HepG2 (cell line): ENCODE measurements at regions not wholly inside any gene's neighbourhood (a gene's known extent, or its start where the extent isn't known, plus 50 kb on each side); places are given as distances from the start of the nearest gene placed in this dataset.
"Not testable (repeated sequence)": the region's sequence is repeated elsewhere in the genome, so short reads cannot be mapped to it uniquely, and the experiment has no call there.

Experiments used
- ATAC-seq: fragments of 200-7000 bp; cut with Tn5 transposase; 3 replicates; pipeline ENCODE4 v1.9.1; 2020; ENCODE audit warnings: mild to moderate bottlenecking, moderate library complexity
- BruUV-seq: library from RNA; stranded (reverse); fragments of 400-500 nt; replicated peaks from 2 replicates; lab custom pipeline; 2021; lab: Mats Ljungman, UMichigan
- CTCF ChIA-PET: fragments of 300-600 bp; formaldehyde crosslinking; extraction: SDS; loops from one replicate; lab custom pipeline; 2021; ENCODE audit warnings: low total read pairs, inconsistent platforms, low intra/inter-chr PET ratio; lab: Yijun Ruan, JAX
- POLR2A ChIA-PET: fragments of 350-600 bp; sonication (Branson Sonifier 250); formaldehyde crosslinking; loops from one replicate; lab custom pipeline; 2020; ENCODE audit warnings: antibody characterized with exemption, inconsistent platforms; lab: Yijun Ruan, JAX
- DNase-seq: peaks from one replicate; pipeline ENCODE4 v3.0.0-alpha.2; 2015; ENCODE audit warnings: low spot score
- FAIRE-seq: peaks from 3 replicates; lab custom pipeline; 2011; peaks lifted over from hg19 to GRCh38; lab: Jason Lieb, UNC
- H2AFZ ChIP-seq: one replicate; pipeline ENCODE4 v1.6.1; 2011; ENCODE audit warnings: low read length, inconsistent platforms
- H3K27ac ChIP-seq: fragments of 300-600 bp; 3 replicates; pipeline ENCODE4 v1.8.0; 2011; ENCODE audit warnings: mixed run types, mild to moderate bottlenecking, mixed read lengths, low read length, inconsistent platforms; ENCODE audit not compliant: insufficient read depth; ENCODE audit errors: extremely low read length
- H3K27me3 ChIP-seq, 2 experiments: fragments of 200-600 bp in 1 of 2; 2 replicates in 1 of 2; 3 replicates in 1 of 2; pipeline versions ENCODE4 v1.6.0 to v1.8.0; 2011; ENCODE audit warnings: low read length in 2 of 2, mild to moderate bottlenecking in 2 of 2, moderate library complexity in 2 of 2, inconsistent platforms in 1 of 2; ENCODE audit not compliant: insufficient read depth in 2 of 2, control insufficient read depth in 1 of 2
- H3K36me3 ChIP-seq, 2 experiments: fragments of 200-600 bp in 1 of 2; replicated peaks in 1 of 2; 2 replicates in 1 of 2; 3 replicates in 1 of 2; pipeline versions ENCODE4 v1.5.1 to v1.8.0; 2011; ENCODE audit warnings: low read length in 2 of 2, inconsistent platforms in 1 of 2; ENCODE audit not compliant: insufficient read depth in 2 of 2, control insufficient read depth in 1 of 2
- H3K4me1 ChIP-seq: 2 replicates; pipeline ENCODE4 v1.5.1; 2012; ENCODE audit warnings: low read length, inconsistent platforms; ENCODE audit not compliant: insufficient read depth
- H3K4me2 ChIP-seq: 2 replicates; pipeline ENCODE4 v1.6.0; 2011; ENCODE audit warnings: low read depth, low read length, inconsistent platforms
- H3K4me3 ChIP-seq, 3 experiments: fragments of 200-600 bp in 1 of 3; sonication (generic), shearing (Covaris generic) in 1 of 3; replicated peaks in 1 of 3; 2 replicates each; pipeline ENCODE4 v1.5.1; 2011 to 2016; ENCODE audit warnings: low read length in 3 of 3, inconsistent platforms in 2 of 3, low read depth in 2 of 3, mild to moderate bottlenecking in 2 of 3, control low read depth in 1 of 3, mixed read lengths in 1 of 3; ENCODE audit not compliant: insufficient read depth in 1 of 3
- H3K79me2 ChIP-seq: one replicate; pipeline ENCODE4 v1.6.1; 2011; ENCODE audit warnings: low read length, inconsistent platforms; ENCODE audit not compliant: insufficient read depth
- H3K9ac ChIP-seq: 2 replicates; pipeline ENCODE4 v1.6.0; 2011; ENCODE audit warnings: mild to moderate bottlenecking, low read depth, low read length, inconsistent platforms; ENCODE audit not compliant: insufficient read depth
- H3K9me3 ChIP-seq: 2 replicates; pipeline ENCODE4 v1.5.1; 2012; ENCODE audit warnings: mild to moderate bottlenecking, low read length
- H4K20me1 ChIP-seq: 2 replicates; pipeline ENCODE4 v1.6.0; 2011; ENCODE audit warnings: inconsistent platforms, mild to moderate bottlenecking, low read length, moderate library complexity; ENCODE audit not compliant: insufficient read depth
- BORCS8-MEF2B ChIP-seq: sonication (generic); formaldehyde crosslinking; IDR thresholded peaks from 2 replicates; pipeline ENCODE4 v1.8.0; 2022; ENCODE audit warnings: mild to moderate bottlenecking, missing genetic modification reagents
- HBP1 ChIP-seq: IDR thresholded peaks from 2 replicates; pipeline ENCODE4 v1.6.1; 2016; ENCODE audit warnings: low read depth, control low read depth
- NONO ChIP-seq, 2 experiments: fragments of 450-650 bp in 1 of 2; sonication (generic) in 1 of 2; formaldehyde crosslinking in 1 of 2; IDR thresholded peaks in 1 of 2; conservative IDR thresholded peaks in 1 of 2; 2 replicates each; pipeline versions ENCODE4 v1.6.1 to v1.8.0; 2017 to 2022; ENCODE audit warnings: mild to moderate bottlenecking in 1 of 2, missing genetic modification reagents in 1 of 2, moderate library complexity in 1 of 2
- ZBTB10 ChIP-seq: sonication (generic); formaldehyde crosslinking; IDR thresholded peaks from 2 replicates; pipeline ENCODE4 v1.4.0; 2020; ENCODE audit warnings: missing genetic modification reagents, borderline replicate concordance
- ZNF136 ChIP-seq: sonication (generic); formaldehyde crosslinking; IDR thresholded peaks from 2 replicates; pipeline ENCODE4 v1.8.1; 2022; ENCODE audit warnings: low read depth, mild to moderate bottlenecking, moderate library complexity, missing genetic modification reagents
- ZNF256 ChIP-seq: sonication (generic); formaldehyde crosslinking; conservative IDR thresholded peaks from 2 replicates; pipeline ENCODE4 v1.4.0; 2020; ENCODE audit warnings: missing genetic modification reagents
- WGBS: methylation state at CpG from one replicate; pipeline ENCODE4 v1.1.6; 2017; ENCODE audit warnings: low lambda C conversion rate; 5-methylcytosine and 5-hydroxymethylcytosine counted together
- in situ Hi-C: cut with HindIII; loops from 2 replicates; pipeline ENCODE4 v1.10.0; 2017; ENCODE audit warnings: low pct_unique_long_range_greater_than_20kb; ENCODE audit not compliant: extremely low pct_ligation_motif_present
- intact Hi-C: fragments of 100-400 bp; cut with micrococcal nuclease; formaldehyde crosslinking; loops from one replicate; pipeline ENCODE4 v1.10.0; 2022; ENCODE audit not compliant: unreplicated experiment

- TF ChIP-seq HBP1 (no peak), NONO (IDR thresholded peaks at IDR 0.05) (no peak), NONO (CRISPR knock-in tag; conservative IDR thresholded peaks at IDR 0.05) (no peak), ZNF136 (no peak), ZBTB10 (CRISPR knock-in tag) (no peak), ZNF256 (CRISPR knock-in tag) (no peak), BORCS8-MEF2B (CRISPR knock-in tag) (no peak)
Observed at GRCh38 chr13:111494641-111495040, 174.2 kb downstream of the TEX29 start (continued).

DNA sequence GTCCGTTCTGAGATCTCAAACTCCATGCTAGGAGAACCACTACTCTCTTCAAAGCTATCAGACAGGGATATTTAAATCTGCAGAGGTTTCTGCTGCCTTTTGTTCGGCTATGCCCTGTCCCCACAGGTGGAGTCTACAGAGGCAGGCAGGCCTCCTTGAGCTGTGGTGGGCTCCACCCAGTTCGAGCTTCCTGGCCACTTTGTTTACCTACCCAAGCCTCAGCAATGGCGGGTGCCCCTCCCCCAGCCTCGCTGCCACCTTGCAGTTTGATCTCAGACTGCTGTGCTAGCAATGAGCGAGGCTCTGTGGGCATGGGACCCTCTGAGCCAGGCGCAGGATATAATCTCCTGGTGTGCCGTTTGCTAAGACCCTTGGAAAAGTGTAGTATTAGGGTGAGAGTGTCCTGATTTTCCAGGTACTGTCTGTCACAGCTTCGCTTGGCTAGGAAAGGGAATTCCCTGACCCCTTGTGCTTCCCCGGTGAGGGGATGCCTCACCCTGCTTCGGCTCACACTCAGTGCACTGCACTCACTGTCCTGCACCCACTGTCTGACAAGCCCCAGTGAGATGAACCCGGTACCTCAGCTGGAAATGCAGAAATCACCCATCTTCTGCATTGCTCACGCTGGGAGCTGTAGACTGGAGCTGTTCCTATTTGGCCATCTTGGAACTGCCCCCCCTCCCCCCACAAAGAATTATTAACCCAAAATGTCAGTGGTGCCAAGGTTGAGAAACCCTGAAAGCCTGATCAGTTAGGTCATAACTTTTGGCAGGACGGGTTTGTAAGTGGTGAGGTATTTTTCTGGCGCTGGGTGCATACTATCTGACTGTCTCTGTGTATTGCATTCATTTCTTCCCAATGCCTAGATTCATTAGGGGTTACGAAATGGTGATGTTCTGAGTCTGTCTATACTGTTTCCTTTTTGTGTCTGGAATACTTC is 181.4 kb downstream of the TEX29 start:
- ATAC-seq, H3K9me3 ChIP-seq, H3K4me1 ChIP-seq, H3K4me2 ChIP-seq, FAIRE-seq, H3K9ac ChIP-seq, H3K79me2 ChIP-seq, intact Hi-C loops, H3K27ac ChIP-seq, H2AFZ ChIP-seq, BruUV-seq, POLR2A ChIA-PET, CTCF ChIA-PET, DNase-seq, H4K20me1 ChIP-seq, H3K4me3 ChIP-seq, H3K27me3 ChIP-seq, in situ Hi-C loops, H3K36me3 ChIP-seq: not testable (repeated sequence)
- 2% methylated on average over 11 of the region's 16 CpGs for WGBS
